GM12891 (cell line): ENCODE measurements at regions not wholly inside any gene's neighbourhood (a gene's known extent, or its start where the extent isn't known, plus 50 kb on each side); places are given as distances from the start of the nearest gene placed in this dataset.
"Not testable (repeated sequence)": the region's sequence is repeated elsewhere in the genome, so short reads cannot be mapped to it uniquely, and the experiment has no call there.

Experiments
- DNase-seq: peaks from one replicate; pipeline ENCODE4 v3.0.0; 2011; ENCODE audit warnings: low spot score; ENCODE audit not compliant: insufficient read length
- FAIRE-seq: peaks from 2 replicates; lab custom pipeline; 2011; peaks lifted over from hg19 to GRCh38; lab: Jason Lieb, UNC
- PAX5 ChIP-seq: IDR thresholded peaks from 2 replicates; pipeline ENCODE4 v1.6.1; 2011; ENCODE audit warnings: low read length, moderate library complexity, mild to moderate bottlenecking; ENCODE audit not compliant: insufficient read depth, severe bottlenecking
- POLR2A ChIP-seq: IDR thresholded peaks from 2 replicates; pipeline ENCODE4 v1.6.1; 2011; ENCODE audit warnings: low read depth, low read length, control low read depth
- POLR2AphosphoS5 ChIP-seq: IDR thresholded peaks from 2 replicates; pipeline ENCODE4 v1.6.1; 2011; ENCODE audit warnings: low read depth, low read length, control low read depth
- POU2F2 ChIP-seq: IDR thresholded peaks from 2 replicates; pipeline ENCODE4 v1.6.1; 2011; ENCODE audit warnings: low read depth, mild to moderate bottlenecking, control low read depth, low read length, moderate library complexity
- SPI1 ChIP-seq: IDR thresholded peaks from 2 replicates; pipeline ENCODE4 v1.6.1; 2011; ENCODE audit warnings: low read depth, low read length, control low read depth
- TAF1 ChIP-seq: IDR thresholded peaks from 2 replicates; pipeline ENCODE4 v1.6.1; 2011; ENCODE audit warnings: low read depth, low read length, control low read depth

DNA sequence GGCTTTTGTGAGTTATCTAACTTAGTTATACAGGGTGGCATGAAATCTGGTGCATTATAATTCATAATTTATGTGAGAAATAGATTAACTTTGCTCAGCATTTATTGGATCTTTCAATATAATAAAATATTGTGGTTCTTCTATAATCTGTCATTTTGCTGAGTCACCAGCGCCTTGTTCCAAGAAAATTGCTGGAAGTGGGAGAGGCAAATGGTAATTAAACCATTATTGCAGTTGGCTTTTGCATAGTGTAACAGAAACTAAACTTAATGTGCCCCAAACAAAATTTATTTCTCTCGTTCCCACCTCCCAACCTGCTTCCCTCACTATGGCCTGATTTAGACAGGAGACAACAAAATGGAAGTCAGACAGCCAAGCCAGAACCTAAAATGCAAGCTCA lies 146.3 kb downstream of the GALR1 start:
- TF ChIP-seq POU2F2 (no peak), PAX5 (no peak), TAF1 (no peak), SPI1 (no peak), POLR2AphosphoS5 (no peak), POLR2A (no peak)
- FAIRE-seq (no peak), DNase-seq (no peak)

DNA sequence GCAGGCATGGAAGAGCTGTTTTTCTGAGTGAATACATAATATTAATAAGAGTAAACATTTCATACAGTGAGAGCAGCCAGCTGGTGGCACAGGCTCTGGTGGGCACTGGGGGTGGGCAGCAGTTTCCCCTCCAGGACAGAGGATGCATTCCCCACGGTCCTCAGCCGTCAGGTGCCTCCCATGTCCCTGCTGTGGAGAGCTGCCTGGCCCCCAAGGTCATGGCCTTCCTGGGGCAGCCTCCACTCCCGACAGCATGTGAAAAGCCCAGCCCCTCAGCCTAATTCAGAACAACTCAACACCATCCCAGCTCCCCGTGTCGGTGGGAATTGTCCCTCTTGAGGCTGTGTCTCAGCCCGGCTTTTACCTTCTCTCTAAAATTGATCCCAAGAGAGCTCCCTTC lies 147.4 kb downstream of the GALR1 start:
- TF ChIP-seq POLR2AphosphoS5 (no peak), POLR2A (no peak), SPI1 (no peak)
- no peak for FAIRE-seq
- DNase-seq = no peak

DNA sequence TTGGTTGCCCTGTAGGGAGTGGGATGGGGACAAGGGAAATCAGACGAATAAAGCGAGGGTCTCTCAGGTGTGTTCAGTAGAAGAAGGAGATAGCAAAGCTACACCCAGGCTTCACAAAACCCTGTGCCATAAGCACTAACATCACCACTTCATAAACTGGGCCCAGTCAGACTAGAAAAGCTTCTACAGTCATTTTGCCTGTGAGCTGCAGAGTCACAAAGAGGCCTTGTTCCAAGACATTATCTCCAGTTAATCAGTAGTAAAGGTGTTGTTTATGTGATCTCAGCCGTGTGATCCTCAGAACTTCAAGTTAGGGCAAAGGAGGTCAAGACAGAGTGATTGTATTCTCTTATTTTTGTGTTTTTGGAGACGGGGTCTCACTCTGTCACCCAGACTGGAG lies 148.0 kb downstream of the GALR1 start:
- FAIRE-seq (no peak), DNase-seq (no peak)
- no peak for TF ChIP-seq POLR2AphosphoS5
- no peak for TF ChIP-seq SPI1
- no peak for TF ChIP-seq POLR2A
- no peak for TF ChIP-seq TAF1
- TF ChIP-seq POU2F2 = no peak
- no peak for TF ChIP-seq PAX5

DNA sequence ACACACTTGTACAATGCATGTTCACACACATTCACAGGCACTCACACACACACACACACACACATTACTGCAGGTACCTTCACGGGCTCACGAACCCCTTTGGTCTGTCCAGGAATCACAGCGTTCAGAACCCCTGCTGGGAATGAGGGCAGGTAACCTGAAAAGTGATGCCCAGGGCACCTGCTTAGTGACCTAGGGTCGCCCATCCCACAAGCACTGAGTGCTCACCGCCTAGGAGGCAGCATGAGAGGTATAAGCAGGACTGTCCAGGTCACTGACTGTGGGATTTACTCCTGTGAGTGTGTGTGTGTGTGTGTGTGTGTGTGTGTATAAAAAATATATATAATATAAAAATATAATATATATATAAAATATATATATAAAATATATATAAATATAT lies 150.9 kb downstream of the GALR1 start:
- FAIRE-seq (no peak), DNase-seq (no peak)
- no peak for TF ChIP-seq POU2F2
- no peak for TF ChIP-seq POLR2A
- TF ChIP-seq POLR2AphosphoS5 = no peak
- no peak for TF ChIP-seq TAF1
- no peak for TF ChIP-seq SPI1
- no peak for TF ChIP-seq PAX5

DNA sequence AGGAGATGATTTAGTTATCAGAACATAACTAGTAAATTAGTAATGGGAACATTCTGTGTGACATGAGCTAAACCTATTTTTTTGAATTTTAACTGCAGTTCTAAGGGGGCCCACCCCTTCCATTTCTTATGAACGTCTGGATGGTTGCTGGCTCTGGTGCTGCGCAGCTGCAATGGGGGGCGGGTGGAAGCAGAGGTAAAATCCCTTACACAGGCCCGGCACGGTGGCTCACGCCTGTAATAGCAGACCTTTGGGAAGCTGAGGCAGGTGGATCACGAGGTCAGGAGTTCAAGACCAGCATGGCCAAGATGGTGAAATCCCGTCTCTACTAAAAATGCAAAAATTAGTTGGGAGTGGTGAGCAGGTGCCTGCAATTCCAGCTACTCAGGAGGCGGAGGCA lies 151.5 kb downstream of the GALR1 start:
- FAIRE-seq (no peak), DNase-seq (no peak)
- TF ChIP-seq POLR2AphosphoS5 (no peak), SPI1 (no peak), PAX5 (no peak), POU2F2 (no peak), TAF1 (no peak), POLR2A (no peak)

DNA sequence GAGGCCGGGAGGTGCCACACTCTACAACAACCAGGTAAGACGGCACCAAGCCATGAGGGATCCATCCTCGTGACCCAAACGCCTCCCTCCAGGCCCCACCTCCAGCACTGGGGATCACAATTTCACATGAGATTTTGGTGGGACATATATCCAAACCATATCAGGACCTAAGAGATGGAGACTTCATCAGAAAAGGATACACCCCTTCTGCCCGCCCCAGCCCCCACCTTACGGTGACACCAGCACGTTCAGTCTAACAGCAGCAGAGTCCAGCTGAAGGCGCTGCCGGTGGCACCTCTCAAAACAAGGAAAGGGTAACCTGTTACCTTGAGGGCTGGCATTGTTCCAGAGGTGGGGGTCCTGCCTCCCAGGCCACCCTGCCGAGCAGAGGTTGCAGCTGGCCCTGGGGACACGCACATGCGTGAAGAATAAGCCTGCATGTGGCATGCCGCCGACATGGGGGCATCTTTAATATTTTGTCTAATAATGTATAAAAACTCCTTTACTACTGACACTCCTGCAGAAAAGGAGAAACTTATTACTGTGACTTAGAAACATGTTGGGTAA lies 154.4 kb downstream of the GALR1 start:
- no peak for FAIRE-seq
- DNase-seq = no peak
- TF ChIP-seq POLR2A (no peak), TAF1 (no peak), POLR2AphosphoS5 (no peak), PAX5 (no peak), SPI1 (no peak), POU2F2 (no peak)

DNA sequence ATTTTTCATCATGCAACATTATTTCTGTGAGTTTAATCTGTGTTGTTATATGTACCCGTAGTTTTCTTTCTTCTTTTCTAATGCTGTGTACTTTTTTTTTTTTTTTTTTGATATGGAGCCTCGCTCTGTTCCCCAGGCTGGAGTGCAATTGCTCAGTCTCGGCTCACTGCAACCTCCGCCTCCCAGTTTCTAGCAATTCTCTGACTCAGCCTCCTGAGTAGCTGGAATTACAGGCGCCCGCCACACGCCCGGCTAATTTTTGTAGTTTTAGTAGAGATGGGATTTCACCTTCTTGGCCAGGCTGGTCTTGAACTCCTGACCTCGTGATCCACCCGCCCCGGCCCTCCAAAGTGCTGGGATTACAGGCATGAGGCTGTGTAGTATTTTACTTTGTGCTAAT lies 155.4 kb downstream of the GALR1 start:
- DNase-seq = no peak
- TF ChIP-seq TAF1 = no peak
- TF ChIP-seq SPI1 = no peak
- no peak for TF ChIP-seq POLR2A
- no peak for TF ChIP-seq POU2F2
- TF ChIP-seq PAX5 = no peak
- TF ChIP-seq POLR2AphosphoS5 = no peak
- no peak for FAIRE-seq

DNA sequence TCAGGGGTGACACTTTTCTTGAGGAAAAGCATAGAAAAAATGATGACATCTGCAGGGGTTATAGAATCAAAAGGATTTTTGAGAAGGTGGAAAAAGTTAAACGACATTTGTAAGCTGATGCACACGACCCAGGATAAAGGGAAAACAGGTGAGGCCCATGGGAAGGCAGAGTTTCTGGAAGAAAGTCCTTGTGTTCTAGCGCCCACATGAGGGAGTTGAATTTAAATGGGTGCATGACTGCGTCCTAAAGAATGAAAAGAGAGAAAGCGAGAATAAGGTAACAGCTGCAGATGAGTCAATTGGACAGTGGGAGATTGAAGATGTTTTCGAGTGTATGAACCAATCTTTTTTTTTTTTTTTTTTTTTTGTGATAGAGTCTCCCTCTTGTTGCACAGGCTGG lies 158.1 kb downstream of the GALR1 start:
- TF ChIP-seq POLR2AphosphoS5 = no peak
- TF ChIP-seq TAF1 = no peak
- no peak for TF ChIP-seq SPI1
- TF ChIP-seq POU2F2 = no peak
- TF ChIP-seq POLR2A = no peak
- no peak for TF ChIP-seq PAX5
- DNase-seq = no peak
- FAIRE-seq = no peak

DNA sequence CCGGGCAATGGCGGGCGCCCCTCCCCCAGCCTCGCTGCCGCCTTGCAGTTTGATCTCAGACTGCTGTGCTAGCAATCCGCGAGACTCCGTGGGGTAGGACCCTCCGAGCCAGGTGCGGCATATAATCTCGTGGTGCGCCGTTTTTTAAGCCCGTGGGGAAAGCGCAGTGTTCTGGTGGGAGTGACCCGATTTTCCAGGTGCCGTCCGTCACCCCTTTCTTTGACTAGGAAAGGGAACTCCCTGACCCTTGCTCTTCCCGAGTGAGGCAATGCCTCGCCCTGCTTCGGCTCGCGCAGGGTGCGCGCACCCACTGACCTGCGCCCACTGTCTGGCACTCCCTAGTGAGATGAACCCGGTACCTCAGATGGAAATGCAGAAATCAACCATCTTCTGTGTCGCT lies 171.9 kb downstream of the GALR1 start:
- DNase-seq, FAIRE-seq: not testable (repeated sequence)
